ENCODE measurements at regions not wholly inside any gene's neighbourhood (a gene's known extent, or its start where the extent isn't known, plus 50 kb on each side); places are given as distances from the start of the nearest gene placed in this dataset.

DNA sequence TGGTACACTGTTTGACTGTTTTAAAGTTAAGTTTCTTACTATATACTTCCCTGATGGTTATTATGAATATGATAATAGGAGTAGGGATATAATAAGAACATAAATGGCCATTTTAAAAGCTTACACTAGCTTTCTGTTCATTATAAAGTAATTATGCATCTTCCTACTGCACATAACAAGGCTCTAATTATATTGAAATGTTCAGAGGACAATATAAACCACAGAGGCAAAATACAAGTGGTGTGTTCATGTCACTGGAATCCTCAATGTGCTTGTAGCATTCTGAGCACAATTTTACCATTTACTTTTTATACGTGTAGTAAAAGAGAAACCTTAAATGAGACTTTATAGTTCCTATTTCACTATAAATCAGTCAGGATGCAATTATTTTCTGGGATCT lies 268.3 kb downstream of the TMA16 start:
- TF ChIP-seq MYC (IDR thresholded peaks at IDR 0.05; ENCODE audit: low read depth, low read length) (no peak), POLR2A (IDR thresholded peaks at IDR 0.05; ENCODE audit: extremely low read depth, insufficient read length) (no peak)
- TF ChIP-seq, protein P1, sequence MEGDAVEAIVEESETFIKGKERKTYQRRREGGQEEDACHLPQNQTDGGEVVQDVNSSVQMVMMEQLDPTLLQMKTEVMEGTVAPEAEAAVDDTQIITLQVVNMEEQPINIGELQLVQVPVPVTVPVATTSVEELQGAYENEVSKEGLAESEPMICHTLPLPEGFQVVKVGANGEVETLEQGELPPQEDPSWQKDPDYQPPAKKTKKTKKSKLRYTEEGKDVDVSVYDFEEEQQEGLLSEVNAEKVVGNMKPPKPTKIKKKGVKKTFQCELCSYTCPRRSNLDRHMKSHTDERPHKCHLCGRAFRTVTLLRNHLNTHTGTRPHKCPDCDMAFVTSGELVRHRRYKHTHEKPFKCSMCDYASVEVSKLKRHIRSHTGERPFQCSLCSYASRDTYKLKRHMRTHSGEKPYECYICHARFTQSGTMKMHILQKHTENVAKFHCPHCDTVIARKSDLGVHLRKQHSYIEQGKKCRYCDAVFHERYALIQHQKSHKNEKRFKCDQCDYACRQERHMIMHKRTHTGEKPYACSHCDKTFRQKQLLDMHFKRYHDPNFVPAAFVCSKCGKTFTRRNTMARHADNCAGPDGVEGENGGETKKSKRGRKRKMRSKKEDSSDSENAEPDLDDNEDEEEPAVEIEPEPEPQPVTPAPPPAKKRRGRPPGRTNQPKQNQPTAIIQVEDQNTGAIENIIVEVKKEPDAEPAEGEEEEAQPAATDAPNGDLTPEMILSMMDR (IDR thresholded peaks at IDR 0.05; ENCODE audit: low read depth, low read length): no peak
- TF ChIP-seq, protein P2, sequence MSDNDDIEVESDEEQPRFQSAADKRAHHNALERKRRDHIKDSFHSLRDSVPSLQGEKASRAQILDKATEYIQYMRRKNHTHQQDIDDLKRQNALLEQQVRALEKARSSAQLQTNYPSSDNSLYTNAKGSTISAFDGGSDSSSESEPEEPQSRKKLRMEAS (IDR thresholded peaks at IDR 0.05; ENCODE audit: low read depth, low read length): no peak
- no peak for DNase-seq (ENCODE audit: low read depth)
- H3K4me3 ChIP-seq (ENCODE audit: low read depth, low read length): no peak overlapping the region

DNA sequence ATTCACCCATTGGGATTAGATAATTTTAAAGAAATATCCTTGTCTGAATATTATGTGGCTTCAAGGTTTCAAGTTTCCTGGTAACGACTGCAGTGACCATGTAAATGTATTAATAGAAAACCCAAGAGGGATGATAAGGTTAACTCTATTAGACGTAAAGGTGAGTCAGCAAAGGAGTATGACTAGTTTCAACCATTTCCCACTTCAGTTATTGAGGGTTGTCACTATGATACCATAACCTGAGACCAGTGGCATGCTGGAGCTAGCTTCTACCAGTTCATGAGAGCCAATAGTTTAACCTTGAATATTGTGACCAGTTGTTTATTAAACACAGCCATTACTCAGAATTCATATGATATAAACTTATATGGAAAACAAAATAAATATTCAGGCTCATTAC lies 270.1 kb downstream of the TMA16 start:
- TF ChIP-seq MYC (IDR thresholded peaks at IDR 0.05; ENCODE audit: low read depth, low read length) (no peak), POLR2A (IDR thresholded peaks at IDR 0.05; ENCODE audit: extremely low read depth, insufficient read length) (no peak)
- TF ChIP-seq, protein P1 (IDR thresholded peaks at IDR 0.05; ENCODE audit: low read depth, low read length): no peak
- TF ChIP-seq, protein P2 (IDR thresholded peaks at IDR 0.05; ENCODE audit: low read depth, low read length): no peak
- H3K4me3 ChIP-seq (ENCODE audit: low read depth, low read length): no peak overlapping the region
- no peak for DNase-seq (ENCODE audit: low read depth)

DNA sequence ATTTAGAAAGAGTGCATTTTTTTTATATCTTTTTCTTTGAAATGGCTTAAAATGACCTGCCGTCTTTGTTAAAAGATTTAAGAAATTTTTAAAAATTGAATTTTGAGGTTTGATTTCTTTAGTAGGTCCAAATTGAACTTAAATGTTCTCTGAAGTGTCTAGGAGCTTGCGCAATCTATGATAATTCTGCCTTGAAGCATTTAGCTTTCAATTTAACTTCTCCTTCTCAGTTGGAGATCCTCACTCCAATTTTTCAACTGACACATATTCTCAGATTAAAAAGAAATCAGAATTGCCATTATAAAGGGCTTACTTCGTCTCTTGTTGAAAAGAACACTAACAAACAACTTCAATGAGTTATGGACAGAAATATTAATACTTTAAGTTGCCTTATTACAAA lies 273.5 kb downstream of the TMA16 start:
- TF ChIP-seq, protein P1 (IDR thresholded peaks at IDR 0.05; ENCODE audit: low read depth, low read length): no peak
- TF ChIP-seq MYC (IDR thresholded peaks at IDR 0.05; ENCODE audit: low read depth, low read length) (no peak), POLR2A (IDR thresholded peaks at IDR 0.05; ENCODE audit: extremely low read depth, insufficient read length) (no peak)
- TF ChIP-seq, protein P2 (IDR thresholded peaks at IDR 0.05; ENCODE audit: low read depth, low read length): no peak
- no peak for DNase-seq (ENCODE audit: low read depth)
- no peak overlapping the region for H3K4me3 ChIP-seq (ENCODE audit: low read depth, low read length)

DNA sequence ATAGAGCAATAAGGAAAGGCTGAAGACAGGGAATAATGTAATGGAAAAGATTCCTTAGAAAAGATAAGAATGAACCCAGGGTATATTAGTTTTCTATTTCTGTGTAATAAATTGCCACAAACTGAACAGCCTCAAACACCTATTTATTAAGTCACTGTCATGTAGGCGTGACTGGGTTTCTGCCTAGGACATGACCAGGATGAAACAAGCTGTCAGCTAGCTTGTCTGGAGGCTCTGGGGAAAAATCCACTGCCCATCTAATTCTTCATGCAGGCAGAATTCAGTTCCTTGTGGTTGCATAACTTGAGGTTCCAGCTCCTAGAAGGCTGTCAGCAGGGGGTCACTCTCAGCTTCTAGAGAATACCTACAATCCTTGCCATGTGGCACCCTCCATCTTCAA lies 277.7 kb downstream of the TMA16 start:
- no peak for DNase-seq (ENCODE audit: low read depth)
- no peak overlapping the region for H3K4me3 ChIP-seq (ENCODE audit: low read depth, low read length)
- TF ChIP-seq, protein P1 (IDR thresholded peaks at IDR 0.05; ENCODE audit: low read depth, low read length): no peak
- TF ChIP-seq MYC (IDR thresholded peaks at IDR 0.05; ENCODE audit: low read depth, low read length): no peak
- TF ChIP-seq POLR2A (IDR thresholded peaks at IDR 0.05; ENCODE audit: extremely low read depth, insufficient read length): no peak
- TF ChIP-seq, protein P2 (IDR thresholded peaks at IDR 0.05; ENCODE audit: low read depth, low read length): no peak

DNA sequence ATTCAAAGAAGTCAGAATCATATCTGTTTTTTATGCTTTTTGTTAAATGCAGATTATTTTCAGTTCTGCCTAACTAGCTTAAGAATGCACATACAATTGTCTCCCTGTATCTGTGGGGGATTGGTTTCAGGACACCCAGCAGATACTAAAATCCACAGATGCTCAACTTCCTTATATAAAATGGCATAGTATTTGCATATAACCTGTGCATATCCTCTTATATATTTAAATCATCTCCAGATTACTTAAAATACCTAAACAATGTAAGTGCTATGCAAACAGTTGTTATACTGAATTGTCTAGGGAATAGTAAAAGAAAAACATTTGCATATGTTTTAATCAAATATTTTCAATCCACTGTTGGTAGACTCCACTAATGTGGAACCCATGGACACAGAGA lies 279.4 kb downstream of the TMA16 start:
- H3K4me3 ChIP-seq (ENCODE audit: low read depth, low read length): no peak overlapping the region
- no peak for DNase-seq (ENCODE audit: low read depth)
- TF ChIP-seq, protein P2 (IDR thresholded peaks at IDR 0.05; ENCODE audit: low read depth, low read length): no peak
- TF ChIP-seq POLR2A (IDR thresholded peaks at IDR 0.05; ENCODE audit: extremely low read depth, insufficient read length) (no peak), MYC (IDR thresholded peaks at IDR 0.05; ENCODE audit: low read depth, low read length) (no peak)
- TF ChIP-seq, protein P1 (IDR thresholded peaks at IDR 0.05; ENCODE audit: low read depth, low read length): no peak

DNA sequence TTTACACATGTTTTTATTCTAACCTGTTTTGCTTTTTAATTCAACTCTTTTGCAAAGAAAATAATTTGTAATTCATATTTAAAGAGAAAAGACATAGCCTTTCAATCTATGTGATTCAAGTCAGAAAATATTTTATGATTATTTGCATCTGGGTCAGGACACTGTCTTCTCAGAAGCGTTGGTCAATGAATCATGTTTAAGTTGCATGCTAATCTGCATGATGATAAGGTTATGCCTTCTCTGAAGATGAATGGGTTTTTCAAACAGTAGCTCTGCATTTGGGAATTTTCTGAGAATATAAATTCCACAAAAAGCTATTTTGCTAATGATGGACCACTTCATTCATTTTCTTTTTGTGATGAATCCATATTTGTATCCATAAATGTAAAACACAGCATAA lies 282.5 kb downstream of the TMA16 start:
- no peak for DNase-seq (ENCODE audit: low read depth)
- no peak overlapping the region for H3K4me3 ChIP-seq (ENCODE audit: low read depth, low read length)
- TF ChIP-seq, protein P2 (IDR thresholded peaks at IDR 0.05; ENCODE audit: low read depth, low read length): no peak
- TF ChIP-seq, protein P1 (IDR thresholded peaks at IDR 0.05; ENCODE audit: low read depth, low read length): no peak
- no peak for TF ChIP-seq MYC (IDR thresholded peaks at IDR 0.05; ENCODE audit: low read depth, low read length)
- TF ChIP-seq POLR2A (IDR thresholded peaks at IDR 0.05; ENCODE audit: extremely low read depth, insufficient read length): no peak

Measured in NB4 (cell line).